Nephron progenitor cell (in vitro differentiated cells): ENCODE measurements at regions not wholly inside any gene's neighbourhood (a gene's known extent, or its start where the extent isn't known, plus 50 kb on each side); places are given as distances from the start of the nearest gene placed in this dataset.

Experiments
- DNase-seq: peaks from one replicate; pipeline ENCODE4 v3.0.0; 2021
- H3K27ac Mint-ChIP-seq: 2 replicates; pipeline ENCODE4 v1.8.0; 2021; ENCODE audit warnings: mild to moderate bottlenecking, moderate library complexity, mixed read lengths
- H3K27me3 Mint-ChIP-seq: 2 replicates; pipeline ENCODE4 v1.8.0; 2021; ENCODE audit warnings: mild to moderate bottlenecking, low read depth, mixed read lengths; ENCODE audit not compliant: poor library complexity
- H3K36me3 Mint-ChIP-seq: 2 replicates; pipeline ENCODE4 v1.8.0; 2021; ENCODE audit warnings: low read depth, mixed read lengths
- H3K4me1 Mint-ChIP-seq: 2 replicates; pipeline ENCODE4 v1.8.0; 2021; ENCODE audit warnings: mixed read lengths
- H3K4me3 Mint-ChIP-seq: 2 replicates; pipeline ENCODE4 v1.8.0; 2021; ENCODE audit warnings: mild to moderate bottlenecking, moderate library complexity, mixed read lengths
- H3K9me3 Mint-ChIP-seq: 2 replicates; pipeline ENCODE4 v1.8.0; 2021; ENCODE audit warnings: mild to moderate bottlenecking, moderate library complexity, mixed read lengths
- TF ChIP-seq, protein P1 (sequence below): fragments of 200-600 bp; sonication (generic); IDR thresholded peaks from 2 replicates; pipeline ENCODE4 v1.5.0; 2021; ENCODE audit warnings: antibody characterized with exemption

DNA sequence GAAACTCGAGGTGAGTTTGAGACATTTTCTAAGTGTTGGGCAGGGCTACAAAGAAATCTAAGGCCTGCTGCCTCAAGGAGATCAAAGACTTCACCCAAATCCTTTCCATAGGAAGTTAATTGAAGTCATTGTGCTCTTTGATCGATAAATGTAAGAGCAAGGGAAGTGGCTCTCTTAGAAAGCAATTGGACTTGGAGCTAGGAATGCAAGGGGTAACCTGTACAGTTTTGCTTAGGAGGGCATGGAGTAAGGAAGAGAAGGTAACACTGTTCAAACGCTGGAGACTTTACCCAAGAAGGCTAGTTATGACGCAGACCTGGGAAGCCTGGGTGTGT, 418.0 kb upstream of the PROX1 start:
- peaks cover 13% of the 10 kb centered on the region for H3K4me1 Mint-ChIP-seq
- H3K9me3 Mint-ChIP-seq: peaks cover 31% of the 10 kb centered on the region
- DNase-seq: no peak
- H3K4me3 Mint-ChIP-seq: no peak overlapping the region
- TF ChIP-seq, protein P1, sequence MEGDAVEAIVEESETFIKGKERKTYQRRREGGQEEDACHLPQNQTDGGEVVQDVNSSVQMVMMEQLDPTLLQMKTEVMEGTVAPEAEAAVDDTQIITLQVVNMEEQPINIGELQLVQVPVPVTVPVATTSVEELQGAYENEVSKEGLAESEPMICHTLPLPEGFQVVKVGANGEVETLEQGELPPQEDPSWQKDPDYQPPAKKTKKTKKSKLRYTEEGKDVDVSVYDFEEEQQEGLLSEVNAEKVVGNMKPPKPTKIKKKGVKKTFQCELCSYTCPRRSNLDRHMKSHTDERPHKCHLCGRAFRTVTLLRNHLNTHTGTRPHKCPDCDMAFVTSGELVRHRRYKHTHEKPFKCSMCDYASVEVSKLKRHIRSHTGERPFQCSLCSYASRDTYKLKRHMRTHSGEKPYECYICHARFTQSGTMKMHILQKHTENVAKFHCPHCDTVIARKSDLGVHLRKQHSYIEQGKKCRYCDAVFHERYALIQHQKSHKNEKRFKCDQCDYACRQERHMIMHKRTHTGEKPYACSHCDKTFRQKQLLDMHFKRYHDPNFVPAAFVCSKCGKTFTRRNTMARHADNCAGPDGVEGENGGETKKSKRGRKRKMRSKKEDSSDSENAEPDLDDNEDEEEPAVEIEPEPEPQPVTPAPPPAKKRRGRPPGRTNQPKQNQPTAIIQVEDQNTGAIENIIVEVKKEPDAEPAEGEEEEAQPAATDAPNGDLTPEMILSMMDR: no peak
- H3K36me3 Mint-ChIP-seq: peaks cover 15% of the 10 kb centered on the region
- no peak overlapping the region for H3K27ac Mint-ChIP-seq
- no peaks in the 10 kb centered on the region for H3K27me3 Mint-ChIP-seq

GRCh38 chr1:213570487-213570886, 417.3 kb upstream of the PROX1 start:
- H3K9me3 Mint-ChIP-seq: peaks cover 24% of the 10 kb centered on the region
- peaks cover 14% of the 10 kb centered on the region for H3K36me3 Mint-ChIP-seq
- TF ChIP-seq, protein P1: no peak
- H3K4me3 Mint-ChIP-seq: no peak overlapping the region
- H3K27me3 Mint-ChIP-seq: no peaks in the 10 kb centered on the region
- no peak for DNase-seq
- peaks cover 13% of the 10 kb centered on the region for H3K4me1 Mint-ChIP-seq
- H3K27ac Mint-ChIP-seq: no peak overlapping the region

DNA sequence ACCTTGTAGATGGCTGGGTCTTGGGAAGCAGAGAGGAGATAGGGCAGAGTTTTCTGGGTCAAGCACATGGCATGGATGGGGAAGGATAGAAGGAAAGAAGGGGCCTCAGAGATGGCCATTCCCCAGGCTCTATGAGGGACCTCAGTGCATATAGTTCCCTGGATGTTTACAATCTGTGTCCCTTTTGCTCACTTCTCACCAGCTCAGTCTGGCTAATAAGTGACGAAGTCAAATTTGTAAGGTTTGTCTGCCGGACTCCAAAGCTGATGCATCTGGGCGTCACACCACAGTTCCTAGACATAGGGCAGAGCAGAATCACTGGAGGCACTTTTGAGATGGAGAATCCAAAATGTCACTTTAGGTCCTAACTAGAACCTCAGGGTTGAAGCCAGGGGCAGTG, 416.4 kb upstream of the PROX1 start:
- TF ChIP-seq, protein P1: no peak
- Mint-ChIP-seq H3K4me1 (peaks cover 13% of the 10 kb centered on the region), H3K4me3 (no peak overlapping the region), H3K27ac (no peak overlapping the region), H3K36me3 (peaks cover 11% of the 10 kb centered on the region), H3K9me3 (peaks cover 14% of the 10 kb centered on the region), H3K27me3 (no peaks in the 10 kb centered on the region)
- no peak for DNase-seq

DNA sequence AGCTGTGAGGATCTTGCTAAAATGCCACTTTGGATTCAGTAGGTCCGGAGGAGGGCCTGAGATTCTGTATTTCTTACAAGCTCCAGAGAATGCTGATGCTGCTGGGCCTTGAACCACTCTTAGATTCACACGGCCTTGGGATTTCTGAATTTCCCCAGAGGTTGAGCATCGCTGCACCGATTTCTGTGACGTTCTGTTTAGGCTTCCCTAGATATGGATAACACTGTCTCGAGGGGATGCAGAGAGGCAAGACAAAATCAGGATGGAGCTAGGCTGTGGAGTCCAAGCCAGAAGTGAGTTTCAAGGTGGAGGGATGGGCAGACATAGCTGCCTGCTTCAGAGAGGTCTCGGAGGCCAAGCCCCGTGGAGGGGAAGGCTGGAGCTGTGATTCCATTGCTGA, 415.9 kb upstream of the PROX1 start:
- no peak overlapping the region for H3K27ac Mint-ChIP-seq
- H3K36me3 Mint-ChIP-seq: peaks cover 6% of the 10 kb centered on the region
- TF ChIP-seq, protein P1: no peak
- no peaks in the 10 kb centered on the region for H3K27me3 Mint-ChIP-seq
- peaks cover 14% of the 10 kb centered on the region for H3K9me3 Mint-ChIP-seq
- DNase-seq: no peak
- peaks cover 13% of the 10 kb centered on the region for H3K4me1 Mint-ChIP-seq
- no peak overlapping the region for H3K4me3 Mint-ChIP-seq

DNA sequence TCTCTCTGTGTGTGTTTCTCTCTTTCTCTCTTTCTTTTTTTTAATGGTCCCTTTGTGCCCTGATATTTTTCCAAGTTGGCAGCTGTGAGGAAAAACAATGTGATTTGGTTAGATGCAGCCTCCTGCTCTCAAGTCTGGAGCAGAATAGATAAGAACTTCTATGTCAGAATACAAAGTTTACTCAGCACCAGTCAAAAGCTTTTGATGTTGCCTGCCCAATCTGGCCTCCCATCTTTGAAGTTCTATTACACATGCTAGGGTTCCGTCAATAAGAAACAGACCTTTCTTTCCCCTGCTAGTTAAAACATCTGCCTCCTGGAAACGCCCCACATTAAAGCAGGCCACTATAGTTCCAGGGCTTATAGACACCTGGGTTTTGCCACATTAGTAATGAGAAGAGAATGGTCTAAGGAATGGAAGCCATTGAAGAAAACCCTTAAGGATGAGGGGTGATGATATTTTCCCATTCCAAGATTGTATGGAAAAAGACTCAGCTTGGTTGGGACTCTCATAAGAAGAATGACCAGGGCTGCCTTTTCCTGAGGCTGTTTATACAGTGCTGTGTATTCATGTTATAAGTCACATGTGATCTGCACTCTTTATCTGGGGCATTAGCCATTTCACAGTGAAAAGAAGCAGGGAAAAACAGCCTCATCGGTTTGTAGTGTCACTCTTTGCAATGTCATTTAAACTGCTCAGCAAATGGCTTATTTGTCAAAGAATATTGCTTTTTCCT, 414.7 kb upstream of the PROX1 start:
- H3K36me3 Mint-ChIP-seq: no peaks in the 10 kb centered on the region
- no peak overlapping the region for H3K27ac Mint-ChIP-seq
- peaks cover 12% of the 10 kb centered on the region for H3K9me3 Mint-ChIP-seq
- peaks cover 13% of the 10 kb centered on the region for H3K4me1 Mint-ChIP-seq
- DNase-seq: no peak
- H3K4me3 Mint-ChIP-seq: no peak overlapping the region
- H3K27me3 Mint-ChIP-seq: no peaks in the 10 kb centered on the region
- TF ChIP-seq, protein P1: no peak

- DNase-seq: no peak
- Mint-ChIP-seq H3K9me3 (peaks cover 14% of the 10 kb centered on the region), H3K4me3 (no peak overlapping the region), H3K27me3 (no peaks in the 10 kb centered on the region), H3K4me1 (peaks cover 13% of the 10 kb centered on the region), H3K36me3 (peaks cover 2% of the 10 kb centered on the region), H3K27ac (no peak overlapping the region)
- TF ChIP-seq, protein P1: no peak
These were observed 414.1 kb upstream of the PROX1 start for GRCh38 chr1:213573648-213574009.
